Keratinocyte (primary cell): ENCODE measurements at regions not wholly inside any gene's neighbourhood (a gene's known extent, or its start where the extent isn't known, plus 50 kb on each side); places are given as distances from the start of the nearest gene placed in this dataset.

ENCODE experiments used
- DNase-seq: peaks from one replicate; pipeline ENCODE4 v3.0.0-alpha.2; 2011; ENCODE audit warnings: low read depth, missing footprints, low spot score
- FAIRE-seq: peaks from 2 replicates; lab custom pipeline; 2011; peaks lifted over from hg19 to GRCh38; lab: Jason Lieb, UNC
- H2AFZ ChIP-seq: 2 replicates; pipeline ENCODE4 v1.6.0; 2012; ENCODE audit warnings: low read length, control low read depth, inconsistent platforms; ENCODE audit not compliant: control insufficient read depth
- H3K27ac ChIP-seq: 2 replicates; pipeline ENCODE4 v1.5.1; 2011; ENCODE audit warnings: low read length; ENCODE audit not compliant: control insufficient read depth, insufficient read depth
- H3K27me3 ChIP-seq: 3 replicates; pipeline ENCODE4 v1.6.0; 2011; ENCODE audit warnings: low read length; ENCODE audit not compliant: control insufficient read depth, insufficient read depth; ENCODE audit errors: extremely low read depth
- H3K36me3 ChIP-seq, 2 experiments: 2 replicates in 1 of 2; 3 replicates in 1 of 2; pipeline ENCODE4 v1.5.1; 2011; ENCODE audit warnings: low read length in 2 of 2, mild to moderate bottlenecking in 1 of 2; ENCODE audit not compliant: control insufficient read depth in 2 of 2, insufficient read depth in 2 of 2; ENCODE audit errors: extremely low read depth in 1 of 2
- H3K4me1 ChIP-seq: 3 replicates; pipeline ENCODE4 v1.5.1; 2011; ENCODE audit warnings: low read length; ENCODE audit not compliant: control insufficient read depth, insufficient read depth; ENCODE audit errors: extremely low read depth
- H3K4me2 ChIP-seq: 3 replicates; pipeline ENCODE4 v1.6.0; 2011; ENCODE audit warnings: low read depth, low read length; ENCODE audit not compliant: control insufficient read depth, insufficient read depth; ENCODE audit errors: extremely low read depth
- H3K4me3 ChIP-seq, 3 experiments: fragments of 200-600 bp in 1 of 3; sonication (generic) in 1 of 3; 2 replicates in 2 of 3; 3 replicates in 1 of 3; pipeline ENCODE4 v1.5.1; 2011 to 2016; ENCODE audit warnings: low read length in 3 of 3, mild to moderate bottlenecking in 3 of 3, control low read depth in 2 of 3, inconsistent platforms in 1 of 3, low read depth in 1 of 3, mixed read lengths in 1 of 3, mixed run types in 1 of 3, moderate library complexity in 1 of 3; ENCODE audit not compliant: control insufficient read depth in 2 of 3, insufficient read depth in 2 of 3; ENCODE audit errors: extremely low read depth in 1 of 3
- H3K79me2 ChIP-seq: 2 replicates; pipeline ENCODE4 v1.6.0; 2012; ENCODE audit warnings: low read length; ENCODE audit not compliant: control insufficient read depth, insufficient read depth
- H3K9ac ChIP-seq: 3 replicates; pipeline ENCODE4 v1.6.0; 2011; ENCODE audit warnings: low read length; ENCODE audit not compliant: control insufficient read depth, insufficient read depth; ENCODE audit errors: extremely low read depth
- H3K9me1 ChIP-seq: 3 replicates; pipeline ENCODE4 v1.6.0; 2011; ENCODE audit warnings: low read length; ENCODE audit not compliant: control insufficient read depth, insufficient read depth; ENCODE audit errors: extremely low read depth
- H3K9me3 ChIP-seq: 2 replicates; pipeline ENCODE4 v1.5.1; 2012; ENCODE audit warnings: low read depth, low read length; ENCODE audit not compliant: control insufficient read depth
- H4K20me1 ChIP-seq: 3 replicates; pipeline ENCODE4 v1.6.0; 2011; ENCODE audit warnings: low read length; ENCODE audit not compliant: control insufficient read depth, insufficient read depth; ENCODE audit errors: extremely low read depth
- EZH2 ChIP-seq: IDR thresholded peaks from one replicate; pipeline ENCODE4 v1.6.1; 2012; ENCODE audit warnings: inconsistent platforms, mild to moderate bottlenecking, low read length, moderate library complexity
- dilution Hi-C: fragments of 300-500 bp; cut with MboI; formaldehyde crosslinking; loops from one replicate; pipeline ENCODE4 v1.7.0; 2020; ENCODE audit warnings: low sequenced_read_pairs; ENCODE audit not compliant: extremely low pct_ligation_motif_present
- TF ChIP-seq, protein P1 (sequence below), 3 experiments: IDR thresholded peaks in 1 of 3; conservative IDR thresholded peaks in 1 of 3; optimal IDR thresholded peaks in 1 of 3; 2 replicates in 2 of 3; 3 replicates in 1 of 3; pipeline versions ENCODE3 to v1.5.1; 2011; ENCODE audit warnings: low read length in 3 of 3, mild to moderate bottlenecking in 3 of 3, moderate library complexity in 2 of 3, control low read depth in 1 of 3, inconsistent platforms in 1 of 3; ENCODE audit not compliant: insufficient read depth in 2 of 3; ENCODE audit errors: extremely low read depth in 1 of 3

DNA sequence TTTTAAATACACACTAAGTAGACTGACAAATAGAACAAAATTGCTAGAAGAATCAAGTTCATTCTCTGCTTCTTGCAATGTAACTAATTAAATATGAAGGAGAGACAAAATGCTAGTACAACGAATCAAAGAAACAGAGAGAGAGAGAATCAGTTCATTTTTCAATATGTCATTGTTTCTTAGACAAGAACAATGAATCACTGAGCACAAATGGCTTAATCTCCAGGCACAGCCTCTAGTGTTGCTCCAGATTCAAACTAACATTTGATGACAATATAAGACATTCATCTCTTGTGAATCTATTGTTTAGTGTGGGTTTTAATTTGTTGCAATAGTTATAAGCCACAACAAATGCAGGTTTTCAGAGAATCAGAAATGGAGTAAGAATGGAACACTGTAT lies 357.4 kb upstream of the TMEM229A start:
- H3K9me3 ChIP-seq: no peaks in the 10 kb centered on the region
- no peaks in the 10 kb centered on the region for H3K79me2 ChIP-seq
- dilution Hi-C loops: no loop called here
- H3K9me1 ChIP-seq: no peaks in the 10 kb centered on the region
- TF ChIP-seq, protein P1, sequence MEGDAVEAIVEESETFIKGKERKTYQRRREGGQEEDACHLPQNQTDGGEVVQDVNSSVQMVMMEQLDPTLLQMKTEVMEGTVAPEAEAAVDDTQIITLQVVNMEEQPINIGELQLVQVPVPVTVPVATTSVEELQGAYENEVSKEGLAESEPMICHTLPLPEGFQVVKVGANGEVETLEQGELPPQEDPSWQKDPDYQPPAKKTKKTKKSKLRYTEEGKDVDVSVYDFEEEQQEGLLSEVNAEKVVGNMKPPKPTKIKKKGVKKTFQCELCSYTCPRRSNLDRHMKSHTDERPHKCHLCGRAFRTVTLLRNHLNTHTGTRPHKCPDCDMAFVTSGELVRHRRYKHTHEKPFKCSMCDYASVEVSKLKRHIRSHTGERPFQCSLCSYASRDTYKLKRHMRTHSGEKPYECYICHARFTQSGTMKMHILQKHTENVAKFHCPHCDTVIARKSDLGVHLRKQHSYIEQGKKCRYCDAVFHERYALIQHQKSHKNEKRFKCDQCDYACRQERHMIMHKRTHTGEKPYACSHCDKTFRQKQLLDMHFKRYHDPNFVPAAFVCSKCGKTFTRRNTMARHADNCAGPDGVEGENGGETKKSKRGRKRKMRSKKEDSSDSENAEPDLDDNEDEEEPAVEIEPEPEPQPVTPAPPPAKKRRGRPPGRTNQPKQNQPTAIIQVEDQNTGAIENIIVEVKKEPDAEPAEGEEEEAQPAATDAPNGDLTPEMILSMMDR (optimal IDR thresholded peaks at IDR 0.05 in 1 of 3, IDR thresholded peaks at IDR 0.05 in 1 of 3, conservative IDR thresholded peaks at IDR 0.05 in 1 of 3; ENCODE audit: extremely low read depth in 1 of 3, insufficient read depth in 2 of 3, low read length in 3 of 3): no peak
- no peak for TF ChIP-seq EZH2
- no peaks in the 10 kb centered on the region for H3K27me3 ChIP-seq
- FAIRE-seq (no peak), DNase-seq (no peak)
- H3K27ac ChIP-seq: no peak overlapping the region
- no peak overlapping the region for H3K4me3 ChIP-seq
- H3K9ac ChIP-seq: no peak overlapping the region
- no peaks in the 10 kb centered on the region for H4K20me1 ChIP-seq
- no peak overlapping the region for H2AFZ ChIP-seq
- H3K4me1 ChIP-seq: no peaks in the 10 kb centered on the region
- H3K36me3 ChIP-seq: no peaks in the 10 kb centered on the region
- no peak overlapping the region for H3K4me2 ChIP-seq

GRCh38 chr7:124388751-124389150 lies 355.9 kb upstream of the TMEM229A start:
- Histone ChIP-seq H3K9me3 (no peaks in the 10 kb centered on the region), H3K9ac (no peak overlapping the region), H3K36me3 (no peaks in the 10 kb centered on the region), H3K79me2 (no peaks in the 10 kb centered on the region), H3K27ac (no peak overlapping the region), H4K20me1 (no peaks in the 10 kb centered on the region), H3K9me1 (no peaks in the 10 kb centered on the region), H3K4me1 (no peaks in the 10 kb centered on the region), H2AFZ (no peak overlapping the region), H3K4me3 (no peak overlapping the region), H3K27me3 (no peaks in the 10 kb centered on the region), H3K4me2 (no peak overlapping the region)
- dilution Hi-C loops: no loop called here
- TF ChIP-seq, protein P1 (optimal IDR thresholded peaks at IDR 0.05 in 1 of 3, IDR thresholded peaks at IDR 0.05 in 1 of 3, conservative IDR thresholded peaks at IDR 0.05 in 1 of 3; ENCODE audit: extremely low read depth in 1 of 3, insufficient read depth in 2 of 3, low read length in 3 of 3): no peak
- no peak for TF ChIP-seq EZH2
- FAIRE-seq: no peak
- no peak for DNase-seq
